HS-5 (cell line): ENCODE measurements at regions not wholly inside any gene's neighbourhood (a gene's known extent, or its start where the extent isn't known, plus 50 kb on each side); places are given as distances from the start of the nearest gene placed in this dataset.
"Not testable (repeated sequence)": the region's sequence is repeated elsewhere in the genome, so short reads cannot be mapped to it uniquely, and the experiment has no call there.

Source experiments
- DNase-seq: peaks from one replicate; pipeline ENCODE4 v3.0.0-alpha.2; 2012; ENCODE audit warnings: low read depth

GRCh38 chr12:90502070-90502469, 452.9 kb downstream of the CCER1 start:
- no peak for DNase-seq

GRCh38 chr12:90501412-90501811, 453.6 kb downstream of the CCER1 start:
- DNase-seq: no peak

GRCh38 chr12:90499795-90500194, 455.2 kb downstream of the CCER1 start:
- DNase-seq: no peak

GRCh38 chr12:90497923-90498545, 456.9 kb downstream of the CCER1 start:
- no peak for DNase-seq

GRCh38 chr12:90490355-90490754, 464.6 kb downstream of the CCER1 start:
- no peak for DNase-seq

- no peak for DNase-seq
Observed at GRCh38 chr12:90489141-90489540, 465.8 kb downstream of the CCER1 start.

- no peak for DNase-seq
Observed at GRCh38 chr12:90485560-90485959, 469.4 kb downstream of the CCER1 start.

GRCh38 chr12:90484094-90484493, 470.9 kb downstream of the CCER1 start:
- DNase-seq: no peak

- no peak for DNase-seq
Observed at GRCh38 chr12:90481748-90482147, 473.2 kb downstream of the CCER1 start.

GRCh38 chr12:90479237-90479636, 475.7 kb downstream of the CCER1 start:
- no peak for DNase-seq

- no peak for DNase-seq
Observed at GRCh38 chr12:90473831-90474230, 481.1 kb downstream of the CCER1 start.

- DNase-seq: no peak
Observed at GRCh38 chr12:90460681-90461080, 494.3 kb downstream of the CCER1 start.

GRCh38 chr12:90456248-90456647, 498.7 kb downstream of the CCER1 start:
- no peak for DNase-seq

GRCh38 chr12:90455756-90456155, 499.2 kb downstream of the CCER1 start:
- DNase-seq: no peak

- no peak for DNase-seq
Observed at GRCh38 chr12:90449611-90450010, 505.4 kb downstream of the CCER1 start.

- DNase-seq: not testable (repeated sequence)
Observed at GRCh38 chr12:90443466-90443865, 511.5 kb downstream of the CCER1 start.

GRCh38 chr12:90441431-90441830, 513.5 kb downstream of the CCER1 start:
- no peak for DNase-seq

- DNase-seq: no peak
Observed at GRCh38 chr12:90428881-90429280, 526.1 kb downstream of the CCER1 start.

GRCh38 chr12:90428465-90428864, 526.5 kb downstream of the CCER1 start:
- no peak for DNase-seq

- DNase-seq: no peak
Observed at GRCh38 chr12:90423965-90424364, 531.0 kb downstream of the CCER1 start.

- no peak for DNase-seq
Observed at GRCh38 chr12:90410962-90411361, 544.0 kb downstream of the CCER1 start.

GRCh38 chr12:90407841-90408240, 547.1 kb downstream of the CCER1 start:
- DNase-seq: no peak

GRCh38 chr12:90404071-90404470, 550.9 kb downstream of the CCER1 start:
- DNase-seq: no peak

GRCh38 chr12:90401185-90401584, 553.8 kb downstream of the CCER1 start:
- no peak for DNase-seq

- no peak for DNase-seq
Observed at GRCh38 chr12:90399357-90399756, 555.6 kb downstream of the CCER1 start.
